IMR-90 (cell line): ENCODE measurements at regions not wholly inside any gene's neighbourhood (a gene's known extent, or its start where the extent isn't known, plus 50 kb on each side); places are given as distances from the start of the nearest gene placed in this dataset.

Experiments used
- ATAC-seq: fragments of 200-7000 bp; cut with Tn5 transposase; 2 replicates; pipeline ENCODE4 v1.9.1; 2020; ENCODE audit warnings: low read depth, mild to moderate bottlenecking, moderate library complexity
- BruUV-seq: library from RNA; stranded (reverse); fragments of 400-500 nt; replicated peaks from 2 replicates; lab custom pipeline; 2021; lab: Mats Ljungman, UMichigan
- CTCF ChIA-PET: fragments of 300-600 bp; formaldehyde crosslinking; extraction: SDS; loops from one replicate; lab custom pipeline; 2021; ENCODE audit warnings: antibody characterized with exemption; lab: Yijun Ruan, JAX
- POLR2A ChIA-PET: fragments of 300-600 bp; sonication (Branson Sonifier 250); formaldehyde crosslinking; loops from one replicate; lab custom pipeline; 2022; ENCODE audit warnings: antibody characterized with exemption; ENCODE audit not compliant: unreplicated experiment; lab: Charles Lee
- DNase-seq: peaks from one replicate; pipeline ENCODE4 v3.0.0; 2013
- H2AFZ ChIP-seq: replicated peaks from 2 replicates; pipeline ENCODE3; 2013; ENCODE audit warnings: low read length, mild to moderate bottlenecking; ENCODE audit not compliant: poor library complexity
- H2AK5ac ChIP-seq: 2 replicates; pipeline ENCODE4 v1.6.1; 2013; ENCODE audit warnings: low read depth, low read length, inconsistent platforms
- H2AK9ac ChIP-seq: replicated peaks from 2 replicates; pipeline ENCODE3; 2013; ENCODE audit warnings: mild to moderate bottlenecking, low read depth, low read length, moderate library complexity; ENCODE audit not compliant: poor library complexity
- H2BK120ac ChIP-seq: 2 replicates; pipeline ENCODE4 v1.6.1; 2013; ENCODE audit warnings: low read depth, low read length, inconsistent platforms
- H2BK15ac ChIP-seq: 3 replicates; pipeline ENCODE4 v1.6.1; 2013; ENCODE audit warnings: low read depth, low read length, inconsistent platforms
- H2BK20ac ChIP-seq: 2 replicates; pipeline ENCODE4 v1.6.1; 2013; ENCODE audit warnings: low read depth, mild to moderate bottlenecking, inconsistent platforms, low read length, moderate library complexity
- H2BK5ac ChIP-seq: 2 replicates; pipeline ENCODE4 v1.6.1; 2013; ENCODE audit warnings: mild to moderate bottlenecking, low read depth, low read length, inconsistent platforms; ENCODE audit not compliant: poor library complexity, severe bottlenecking
- H3K14ac ChIP-seq: replicated peaks from 2 replicates; pipeline ENCODE4 v1.6.1; 2013; ENCODE audit warnings: low read depth, low read length, inconsistent platforms
- H3K18ac ChIP-seq: 2 replicates; pipeline ENCODE4 v1.6.1; 2013; ENCODE audit warnings: low read depth, low read length, control low read depth
- H3K23ac ChIP-seq: 2 replicates; pipeline ENCODE4 v1.6.1; 2013; ENCODE audit warnings: low read depth, low read length, inconsistent platforms
- H3K27ac ChIP-seq: 2 replicates; pipeline ENCODE4 v1.5.1; 2013; ENCODE audit warnings: mild to moderate bottlenecking, control low read depth, low read length; ENCODE audit not compliant: insufficient read depth
- H3K27me3 ChIP-seq: 2 replicates; pipeline ENCODE4 v1.6.1; 2013; ENCODE audit warnings: low read length; ENCODE audit not compliant: control insufficient read depth, insufficient read depth
- H3K36me3 ChIP-seq: 2 replicates; pipeline ENCODE4 v1.6.1; 2013; ENCODE audit warnings: low read length, mixed read lengths; ENCODE audit not compliant: control insufficient read depth, insufficient read depth
- H3K4ac ChIP-seq: 2 replicates; pipeline ENCODE4 v1.6.1; 2013; ENCODE audit warnings: low read depth, low read length, inconsistent platforms
- H3K4me1 ChIP-seq: 2 replicates; pipeline ENCODE4 v1.6.1; 2013; ENCODE audit warnings: low read length, mixed read lengths; ENCODE audit not compliant: control insufficient read depth, insufficient read depth
- H3K4me2 ChIP-seq: 2 replicates; pipeline ENCODE4 v1.6.1; 2013; ENCODE audit warnings: low read depth, mild to moderate bottlenecking, control low read depth, low read length, moderate library complexity
- H3K4me3 ChIP-seq: 2 replicates; pipeline ENCODE4 v1.5.1; 2013; ENCODE audit warnings: low read depth, mild to moderate bottlenecking, control low read depth, low read length, moderate library complexity; ENCODE audit not compliant: insufficient read depth
- H3K56ac ChIP-seq: 2 replicates; pipeline ENCODE4 v1.6.1; 2013; ENCODE audit warnings: low read length, inconsistent platforms; ENCODE audit not compliant: insufficient read depth; ENCODE audit errors: extremely low read depth
- H3K79me1 ChIP-seq, 2 experiments: 2 replicates each; pipeline ENCODE4 v1.6.1; 2013; ENCODE audit warnings: low read length in 2 of 2, inconsistent platforms in 1 of 2, low read depth in 1 of 2
- H3K9ac ChIP-seq: 2 replicates; pipeline ENCODE4 v1.6.1; 2013; ENCODE audit warnings: low read depth, low read length, control low read depth
- H3K9me1 ChIP-seq: 2 replicates; pipeline ENCODE4 v1.6.1; 2013; ENCODE audit warnings: low read length, inconsistent platforms; ENCODE audit not compliant: insufficient read depth
- H3K9me3 ChIP-seq: 2 replicates; pipeline ENCODE4 v1.6.1; 2013; ENCODE audit warnings: low read length; ENCODE audit not compliant: control insufficient read depth, insufficient read depth
- H4K20me1 ChIP-seq: 2 replicates; pipeline ENCODE4 v1.6.1; 2013; ENCODE audit warnings: low read length, inconsistent platforms; ENCODE audit not compliant: insufficient read depth
- H4K5ac ChIP-seq: 2 replicates; pipeline ENCODE4 v1.6.1; 2013; ENCODE audit warnings: mild to moderate bottlenecking, low read depth, low read length, control low read depth
- H4K8ac ChIP-seq, 2 experiments: 2 replicates each; pipeline ENCODE4 v1.6.1; 2013; ENCODE audit warnings: low read depth in 2 of 2, low read length in 2 of 2, control low read depth in 1 of 2, inconsistent platforms in 1 of 2
- H4K91ac ChIP-seq: 2 replicates; pipeline ENCODE4 v1.6.1; 2013; ENCODE audit warnings: low read depth, low read length, inconsistent platforms; ENCODE audit not compliant: insufficient read depth
- BHLHE40 ChIP-seq: fragments of 150-350 bp; IDR thresholded peaks from 2 replicates; pipeline ENCODE4 v1.6.1; 2016; ENCODE audit warnings: mild to moderate bottlenecking, low read depth, low read length
- CEBPB ChIP-seq: IDR thresholded peaks from 2 replicates; pipeline ENCODE4 v1.6.1; 2012; ENCODE audit warnings: low read depth, low read length, improper control_type of control experiment
- CHD1 ChIP-seq: IDR thresholded peaks from 2 replicates; pipeline ENCODE4 v1.6.1; 2012; ENCODE audit warnings: low read depth, low read length, improper control_type of control experiment
- CTCF ChIP-seq: conservative IDR thresholded peaks from 2 replicates; pipeline ENCODE4 v1.5.1; 2012; ENCODE audit warnings: mild to moderate bottlenecking, low read depth, low read length, improper control_type of control experiment
- ELK1 ChIP-seq: fragments of 150-350 bp; IDR thresholded peaks from 2 replicates; pipeline ENCODE4 v1.6.1; 2016; ENCODE audit warnings: low read depth, mild to moderate bottlenecking, low read length, moderate library complexity, borderline replicate concordance
- MXI1 ChIP-seq: IDR thresholded peaks from 2 replicates; pipeline ENCODE4 v1.6.1; 2012; ENCODE audit warnings: low read depth, mild to moderate bottlenecking, low read length, moderate library complexity, borderline replicate concordance
- NFE2L2 ChIP-seq: fragments of 150-350 bp; IDR thresholded peaks from 2 replicates; pipeline ENCODE4 v1.6.1; 2016; ENCODE audit warnings: low read depth, mild to moderate bottlenecking, low read length
- RAD21 ChIP-seq: IDR thresholded peaks from 2 replicates; pipeline ENCODE4 v1.6.1; 2012; ENCODE audit warnings: low read length, improper control_type of control experiment
- RFX5 ChIP-seq: IDR thresholded peaks from 2 replicates; pipeline ENCODE4 v1.8.0; 2012; ENCODE audit warnings: low read depth, mild to moderate bottlenecking, low read length, moderate library complexity
- USF2 ChIP-seq: fragments of 150-350 bp; IDR thresholded peaks from 2 replicates; pipeline ENCODE4 v1.6.1; 2017; ENCODE audit warnings: mild to moderate bottlenecking, antibody characterized with exemption, low read length, low read depth
- dilution Hi-C: fragments of 300-500 bp; cut with HindIII; formaldehyde crosslinking; loops from one replicate; pipeline ENCODE4 v1.14.3; 2018; ENCODE audit warnings: low sequenced_read_pairs; ENCODE audit not compliant: unreplicated experiment
- in situ Hi-C: fragments of 300-500 bp; cut with MboI; formaldehyde crosslinking; loops from 3 replicates; pipeline ENCODE4 v1.14.3; 2019; ENCODE audit warnings: low sequenced_read_pairs, inconsistent platforms, mixed read lengths
- intact Hi-C: fragments of 100-400 bp; cut with micrococcal nuclease; formaldehyde crosslinking; loops from 2 replicates; pipeline ENCODE4 v1.10.0; 2022

DNA sequence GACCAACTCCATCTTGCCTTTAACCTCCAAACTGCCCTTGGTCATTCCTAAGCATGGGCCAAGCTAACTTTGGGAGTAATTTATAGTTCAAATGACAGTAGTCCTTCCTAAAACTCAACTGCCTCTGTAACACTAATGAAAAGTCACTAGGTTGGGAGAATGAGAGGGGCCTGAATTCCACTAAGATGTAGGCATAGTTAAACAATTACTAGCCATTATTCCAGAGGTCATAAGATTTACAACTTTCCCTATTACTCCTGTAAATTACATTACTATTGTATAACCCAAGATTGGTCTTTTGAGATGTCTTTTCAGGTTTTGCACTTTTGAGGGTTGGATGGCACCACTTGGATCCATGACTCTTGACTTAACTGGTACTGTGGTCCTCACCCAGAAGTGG lies 94.6 kb downstream of the SPP2 start:
- ChIA-PET CTCF (no interaction called here), POLR2A (no interaction called here)
- ATAC-seq (no peak), DNase-seq (no peak)
- Histone ChIP-seq H3K4me3 (no peak overlapping the region), H3K4ac (no peak overlapping the region), H2AK5ac (no peak overlapping the region; the same call in 1 of the 2 replicates), H2BK120ac (no peak overlapping the region), H4K20me1 (no peaks in the 10 kb centered on the region), H3K36me3 (no peaks in the 10 kb centered on the region), H3K9me3 (peaks cover 13% of the 10 kb centered on the region), H2AK9ac (no peak overlapping the region), H2BK5ac (no peak overlapping the region), H3K9ac (no peak overlapping the region), H3K9me1 (peaks cover 3% of the 10 kb centered on the region; the same call in 1 of the 2 replicates), H3K4me2 (no peak overlapping the region), H4K8ac (no peak overlapping the region), H2AFZ (no peak overlapping the region), H3K14ac (no peak overlapping the region), H3K18ac (no peak overlapping the region), H2BK15ac (no peak overlapping the region), H2BK20ac (no peak overlapping the region), H3K79me1 (no peaks in the 10 kb centered on the region), H3K23ac (no peak overlapping the region), H4K5ac (no peak overlapping the region), H3K27me3 (no peaks in the 10 kb centered on the region), H3K27ac (no peak overlapping the region), H3K4me1 (0 out of 2 replicates have a peak, but pooled peaks cover 4% of the 10 kb centered on the region), H4K91ac (no peak overlapping the region), H3K56ac (no peak overlapping the region)
- BruUV-seq = no TSS peak
- TF ChIP-seq NFE2L2 (no peak), ELK1 (no peak), RFX5 (no peak), CTCF (no peak), CEBPB (no peak), USF2 (no peak), MXI1 (no peak), CHD1 (no peak), BHLHE40 (no peak), RAD21 (no peak)
- in situ Hi-C loops (no loop called here), intact Hi-C loops (no loop called here), dilution Hi-C loops (no loop called here)
